Activated T-cell treated with anti-CD3 and anti-CD28 coated beads, Interleukin-2, amount 50 U/mL, for 24 hours (primary cell): ENCODE measurements at regions not wholly inside any gene's neighbourhood (a gene's known extent, or its start where the extent isn't known, plus 50 kb on each side); places are given as distances from the start of the nearest gene placed in this dataset.
"Not testable (repeated sequence)": the region's sequence is repeated elsewhere in the genome, so short reads cannot be mapped to it uniquely, and the experiment has no call there.

Source experiments
- DNase-seq: peaks from one replicate; pipeline ENCODE4 v3.0.0-alpha.2; 2020
- H3K27ac Mint-ChIP-seq: 2 replicates; pipeline ENCODE4 v1.8.0; 2020; ENCODE audit warnings: mild to moderate bottlenecking, mixed read lengths
- H3K27me3 Mint-ChIP-seq: 2 replicates; pipeline ENCODE4 v1.8.0; 2020; ENCODE audit warnings: mixed read lengths
- H3K36me3 Mint-ChIP-seq: 2 replicates; pipeline ENCODE4 v1.8.0; 2020; ENCODE audit warnings: low read depth, mixed read lengths
- H3K4me1 Mint-ChIP-seq: 2 replicates; pipeline ENCODE4 v1.8.0; 2020; ENCODE audit warnings: low read depth, mixed read lengths
- H3K4me3 Mint-ChIP-seq: 2 replicates; pipeline ENCODE4 v1.8.0; 2020; ENCODE audit warnings: mild to moderate bottlenecking, moderate library complexity, mixed read lengths
- H3K9me3 Mint-ChIP-seq: 2 replicates; pipeline ENCODE4 v1.8.0; 2020; ENCODE audit warnings: mixed read lengths

DNA sequence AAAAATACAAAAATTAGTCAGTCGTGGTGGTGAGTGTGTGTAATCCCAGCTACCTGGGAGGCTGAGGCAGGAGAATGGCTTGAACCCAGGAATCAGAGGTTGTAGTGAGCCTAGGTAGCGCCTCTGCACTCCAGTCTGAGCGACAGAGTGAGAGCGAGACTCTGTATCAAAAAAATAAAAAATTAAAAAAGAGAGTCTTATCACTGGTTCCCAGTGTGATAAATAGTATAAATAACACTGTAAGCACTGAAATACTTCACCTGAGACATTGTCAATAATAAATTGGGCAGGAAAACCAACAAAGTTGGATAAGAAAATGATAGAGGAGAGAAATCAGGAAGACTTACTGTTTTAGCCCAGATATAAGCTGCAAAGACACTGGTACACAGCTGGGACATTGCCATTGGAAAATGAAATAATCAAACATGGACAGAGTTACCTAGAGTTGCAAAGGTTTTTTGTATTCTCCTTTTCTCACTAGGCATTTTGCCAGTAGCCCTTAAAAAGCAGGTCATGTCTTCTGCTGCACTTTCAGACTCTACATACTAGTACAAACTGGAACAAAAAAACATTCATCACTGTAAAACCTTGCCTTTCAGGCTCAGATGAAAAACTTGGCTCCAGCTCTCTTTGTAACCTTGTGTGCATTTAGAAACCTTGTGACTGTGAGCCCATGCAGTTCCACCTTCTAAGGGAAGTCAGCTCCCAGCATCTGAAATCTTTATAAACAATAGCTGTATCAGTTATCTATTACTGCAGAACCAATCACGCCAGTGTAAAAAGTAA lies 55.0 kb upstream of the PPP1R2C start:
- DNase-seq = no peak

DNA sequence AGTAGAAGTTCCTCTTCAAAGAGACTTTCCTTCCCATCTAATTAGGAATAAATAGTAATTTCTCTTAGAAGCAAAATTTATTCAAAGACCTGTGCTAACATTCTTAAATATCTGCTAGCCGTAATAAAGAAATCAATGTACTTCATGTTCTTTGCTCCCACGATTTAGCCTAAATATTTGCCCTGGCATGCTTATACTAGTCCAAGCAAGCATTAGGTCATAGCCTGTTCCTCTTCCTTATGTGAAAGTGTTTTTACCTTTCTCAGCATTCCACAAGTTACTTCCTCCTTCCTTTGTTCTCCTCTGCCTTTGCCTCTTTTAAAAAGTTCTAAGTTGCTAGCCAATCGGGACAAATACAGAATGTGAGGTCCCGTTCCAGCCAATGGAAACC lies 55.6 kb upstream of the PPP1R2C start:
- H3K4me1 Mint-ChIP-seq, H3K36me3 Mint-ChIP-seq, H3K27me3 Mint-ChIP-seq, DNase-seq, H3K4me3 Mint-ChIP-seq, H3K27ac Mint-ChIP-seq, H3K9me3 Mint-ChIP-seq: not testable (repeated sequence)

More for the DNA sequence above, 55.0 kb upstream of the PPP1R2C start:
- H3K27me3 Mint-ChIP-seq = peaks cover 3% of the 10 kb centered on the region
- H3K9me3 Mint-ChIP-seq = peaks cover 5% of the 10 kb centered on the region
- H3K4me3 Mint-ChIP-seq = no peak overlapping the region
- H3K4me1 Mint-ChIP-seq = peaks cover 7% of the 10 kb centered on the region
- H3K27ac Mint-ChIP-seq = no peak overlapping the region
- no peaks in the 10 kb centered on the region for H3K36me3 Mint-ChIP-seq

GRCh38 chrX:42837101-42837726 lies 59.3 kb upstream of the PPP1R2C start:
- Mint-ChIP-seq H3K4me3 (no peak overlapping the region), H3K27me3 (no peaks in the 10 kb centered on the region), H3K27ac (no peak overlapping the region), H3K9me3 (no peaks in the 10 kb centered on the region), H3K4me1 (peaks cover 8% of the 10 kb centered on the region), H3K36me3 (no peaks in the 10 kb centered on the region)
- DNase-seq = no peak

- no peak overlapping the region for H3K4me3 Mint-ChIP-seq
- no peaks in the 10 kb centered on the region for H3K36me3 Mint-ChIP-seq
- H3K4me1 Mint-ChIP-seq = peaks cover 8% of the 10 kb centered on the region
- H3K27ac Mint-ChIP-seq = no peak overlapping the region
- H3K9me3 Mint-ChIP-seq = no peaks in the 10 kb centered on the region
- DNase-seq = no peak
- H3K27me3 Mint-ChIP-seq = no peaks in the 10 kb centered on the region
Measured at GRCh38 chrX:42837747-42838146, 59.8 kb upstream of the PPP1R2C start.

GRCh38 chrX:42839632-42840031 lies 61.7 kb upstream of the PPP1R2C start:
- Mint-ChIP-seq H3K27me3 (peaks cover 3% of the 10 kb centered on the region), H3K27ac (no peak overlapping the region), H3K9me3 (no peaks in the 10 kb centered on the region), H3K4me1 (peaks cover 8% of the 10 kb centered on the region), H3K36me3 (no peaks in the 10 kb centered on the region), H3K4me3 (no peak overlapping the region)
- DNase-seq = no peak

GRCh38 chrX:42846741-42847140 lies 68.8 kb upstream of the PPP1R2C start:
- Mint-ChIP-seq H3K4me3 (no peak overlapping the region), H3K4me1 (no peaks in the 10 kb centered on the region), H3K27ac (no peak overlapping the region), H3K36me3 (no peaks in the 10 kb centered on the region), H3K9me3 (no peaks in the 10 kb centered on the region), H3K27me3 (peaks cover 24% of the 10 kb centered on the region)
- DNase-seq = no peak

DNA sequence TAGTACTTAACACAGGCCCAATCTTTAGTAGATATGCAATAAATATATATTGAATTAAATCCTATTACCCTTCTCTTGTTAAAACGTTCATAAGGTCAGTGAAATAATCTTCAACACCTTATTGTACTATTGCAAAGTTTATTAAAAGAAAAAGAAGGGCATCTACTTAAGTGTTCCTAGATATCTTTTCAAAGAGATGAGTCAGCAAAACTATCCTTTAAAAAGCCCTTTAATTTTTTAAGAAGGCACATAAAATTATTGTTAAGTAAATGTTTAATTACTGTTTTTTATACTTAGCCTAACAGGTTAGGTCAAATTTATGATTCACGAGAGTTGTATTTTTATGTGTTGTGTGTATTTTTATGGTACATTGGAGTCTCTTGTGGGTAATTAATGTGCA lies 77.3 kb upstream of the PPP1R2C start:
- DNase-seq = no peak
- Mint-ChIP-seq H3K9me3 (peaks cover 8% of the 10 kb centered on the region), H3K27ac (no peak overlapping the region), H3K4me3 (no peak overlapping the region), H3K4me1 (peaks cover 6% of the 10 kb centered on the region), H3K27me3 (peaks cover 10% of the 10 kb centered on the region), H3K36me3 (no peaks in the 10 kb centered on the region)

- no peaks in the 10 kb centered on the region for H3K36me3 Mint-ChIP-seq
- no peak for DNase-seq
- no peak overlapping the region for H3K4me3 Mint-ChIP-seq
- H3K9me3 Mint-ChIP-seq = peaks cover 8% of the 10 kb centered on the region
- peaks cover 6% of the 10 kb centered on the region for H3K4me1 Mint-ChIP-seq
- no peak overlapping the region for H3K27ac Mint-ChIP-seq
- peaks cover 7% of the 10 kb centered on the region for H3K27me3 Mint-ChIP-seq
Measured at GRCh38 chrX:42857766-42858165, 79.8 kb upstream of the PPP1R2C start.

GRCh38 chrX:42869011-42869410 lies 91.0 kb upstream of the PPP1R2C start:
- Mint-ChIP-seq H3K27me3 (no peaks in the 10 kb centered on the region), H3K4me1 (peaks cover 24% of the 10 kb centered on the region), H3K36me3 (no peaks in the 10 kb centered on the region), H3K27ac (peak overlapping the region; percentile 4), H3K9me3 (peaks cover 6% of the 10 kb centered on the region), H3K4me3 (no peak overlapping the region)
- DNase-seq = no peak

- Mint-ChIP-seq H3K36me3 (no peaks in the 10 kb centered on the region), H3K9me3 (peaks cover 6% of the 10 kb centered on the region), H3K27ac (peak overlapping the region; percentile 61), H3K4me3 (no peak overlapping the region), H3K4me1 (peaks cover 24% of the 10 kb centered on the region), H3K27me3 (no peaks in the 10 kb centered on the region)
- no peak for DNase-seq
Measured at GRCh38 chrX:42869659-42870476, 91.9 kb upstream of the PPP1R2C start.

DNA sequence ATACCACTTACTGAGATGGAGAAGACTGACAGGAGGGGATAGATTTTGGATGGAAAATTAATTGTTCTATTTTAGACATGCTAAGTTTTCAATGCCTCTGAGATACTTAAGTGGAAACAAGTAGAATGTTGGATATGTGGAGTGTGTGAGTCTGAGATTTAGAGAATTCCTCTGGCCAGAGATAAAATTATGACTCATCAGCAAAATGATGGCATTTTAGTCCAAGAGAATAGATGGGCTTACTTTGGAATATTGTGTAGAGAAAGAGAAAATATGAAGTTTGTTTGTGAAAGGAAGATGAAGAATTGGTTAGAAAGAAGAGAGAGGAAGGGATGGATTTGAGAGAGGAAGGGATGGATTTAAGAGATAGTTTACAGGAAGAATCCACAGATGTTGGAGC lies 108.6 kb upstream of the PPP1R2C start:
- H3K36me3 Mint-ChIP-seq = no peaks in the 10 kb centered on the region
- peaks cover 21% of the 10 kb centered on the region for H3K27me3 Mint-ChIP-seq
- H3K4me3 Mint-ChIP-seq = no peak overlapping the region
- H3K27ac Mint-ChIP-seq = no peak overlapping the region
- DNase-seq = no peak
- peaks cover 2% of the 10 kb centered on the region for H3K9me3 Mint-ChIP-seq
- peaks cover 3% of the 10 kb centered on the region for H3K4me1 Mint-ChIP-seq

DNA sequence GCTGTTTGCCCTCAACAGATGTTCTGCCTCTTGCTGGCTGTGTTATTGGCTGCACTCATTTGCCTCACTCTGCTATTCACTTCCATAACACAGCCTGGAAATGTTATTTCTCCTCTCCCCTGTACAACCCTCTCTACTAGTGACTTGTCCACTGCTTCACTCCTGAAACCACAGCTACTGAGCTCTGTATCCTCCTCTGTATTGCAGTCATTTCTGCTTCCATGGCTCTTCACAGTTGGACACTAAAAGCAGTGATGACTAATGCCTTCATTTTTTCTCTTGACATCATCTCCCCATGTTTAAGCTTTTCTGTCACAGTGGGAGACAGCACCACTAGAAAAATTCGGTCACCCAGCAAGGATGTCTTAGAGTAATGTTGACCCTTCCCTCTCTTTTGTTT lies 123.0 kb upstream of the PPP1R2C start:
- Mint-ChIP-seq H3K27ac (no peak overlapping the region), H3K36me3 (no peaks in the 10 kb centered on the region), H3K4me1 (no peaks in the 10 kb centered on the region), H3K9me3 (peaks cover 1% of the 10 kb centered on the region), H3K27me3 (peaks cover 8% of the 10 kb centered on the region), H3K4me3 (no peak overlapping the region)
- no peak for DNase-seq

DNA sequence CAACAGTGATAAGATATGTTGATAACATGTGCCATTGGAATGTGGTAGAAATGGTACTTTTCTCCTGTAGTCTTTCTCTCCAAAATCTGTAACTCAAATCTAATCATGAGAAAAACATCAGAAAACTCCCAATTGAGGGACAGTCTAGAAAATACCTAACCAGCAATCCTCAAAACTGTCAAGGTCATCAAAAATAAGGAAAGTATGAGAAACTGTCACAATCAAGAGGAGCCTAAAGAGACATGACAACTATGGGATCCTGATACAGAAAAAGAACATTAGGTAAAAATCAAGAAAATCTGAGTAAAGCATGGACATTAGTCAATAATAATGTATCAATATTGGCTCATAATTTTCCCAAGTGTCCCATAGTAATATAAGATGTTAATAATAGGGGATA lies 124.5 kb upstream of the PPP1R2C start:
- H3K9me3 Mint-ChIP-seq = peaks cover 1% of the 10 kb centered on the region
- H3K4me3 Mint-ChIP-seq = no peak overlapping the region
- no peaks in the 10 kb centered on the region for H3K4me1 Mint-ChIP-seq
- DNase-seq = no peak
- H3K36me3 Mint-ChIP-seq = no peaks in the 10 kb centered on the region
- no peak overlapping the region for H3K27ac Mint-ChIP-seq
- peaks cover 10% of the 10 kb centered on the region for H3K27me3 Mint-ChIP-seq

DNA sequence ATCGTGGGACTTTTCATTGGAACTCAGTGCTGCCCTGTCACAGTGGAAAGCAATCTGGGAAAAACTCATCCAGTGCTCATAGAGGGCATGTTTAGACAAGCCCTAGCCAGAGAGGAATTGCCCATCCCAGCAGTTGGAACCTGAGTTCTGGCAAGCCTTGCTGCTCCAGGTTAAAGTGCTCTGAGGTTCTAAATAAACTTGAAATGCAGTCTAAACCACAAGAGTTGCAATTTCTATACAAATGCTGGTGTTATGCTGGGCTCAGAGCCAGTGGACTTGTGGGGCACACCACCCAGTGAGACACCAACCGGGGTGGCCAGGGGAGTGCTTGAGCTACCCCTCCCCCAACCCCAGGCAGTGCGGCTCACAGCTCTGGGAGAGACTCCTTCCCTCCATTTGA lies 142.8 kb upstream of the PPP1R2C start:
- peaks cover 18% of the 10 kb centered on the region for H3K9me3 Mint-ChIP-seq
- no peak overlapping the region for H3K4me3 Mint-ChIP-seq
- H3K4me1 Mint-ChIP-seq = no peaks in the 10 kb centered on the region
- no peaks in the 10 kb centered on the region for H3K27me3 Mint-ChIP-seq
- no peak for DNase-seq
- H3K27ac Mint-ChIP-seq = no peak overlapping the region
- H3K36me3 Mint-ChIP-seq = no peaks in the 10 kb centered on the region

DNA sequence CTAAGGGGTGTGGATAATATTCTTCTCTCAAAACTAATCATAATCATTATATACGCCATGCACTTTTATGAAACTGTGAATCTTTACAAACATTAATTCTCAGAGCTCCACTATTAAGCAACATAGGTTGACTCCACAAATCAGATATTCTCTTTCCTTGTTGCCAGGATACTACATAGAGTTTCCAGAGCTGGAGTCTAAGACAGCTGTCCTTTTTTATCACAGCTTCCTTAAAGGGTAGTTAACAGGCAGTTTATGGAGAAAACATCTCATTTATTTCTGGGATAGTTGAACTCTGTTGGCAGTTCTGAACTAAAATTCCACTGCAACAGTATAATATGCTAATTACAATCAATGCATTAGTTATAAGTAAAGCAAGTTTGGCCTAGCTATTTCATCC lies 152.1 kb upstream of the PPP1R2C start:
- H3K4me3 Mint-ChIP-seq = no peak overlapping the region
- no peaks in the 10 kb centered on the region for H3K9me3 Mint-ChIP-seq
- H3K27ac Mint-ChIP-seq = no peak overlapping the region

More for the DNA sequence above, 152.1 kb upstream of the PPP1R2C start:
- Mint-ChIP-seq H3K27me3 (no peaks in the 10 kb centered on the region), H3K4me1 (peaks cover 18% of the 10 kb centered on the region), H3K36me3 (no peaks in the 10 kb centered on the region)
- no peak for DNase-seq
